ENCODE measurements at regions not wholly inside any gene's neighbourhood (a gene's known extent, or its start where the extent isn't known, plus 50 kb on each side); places are given as distances from the start of the nearest gene placed in this dataset.

DNA sequence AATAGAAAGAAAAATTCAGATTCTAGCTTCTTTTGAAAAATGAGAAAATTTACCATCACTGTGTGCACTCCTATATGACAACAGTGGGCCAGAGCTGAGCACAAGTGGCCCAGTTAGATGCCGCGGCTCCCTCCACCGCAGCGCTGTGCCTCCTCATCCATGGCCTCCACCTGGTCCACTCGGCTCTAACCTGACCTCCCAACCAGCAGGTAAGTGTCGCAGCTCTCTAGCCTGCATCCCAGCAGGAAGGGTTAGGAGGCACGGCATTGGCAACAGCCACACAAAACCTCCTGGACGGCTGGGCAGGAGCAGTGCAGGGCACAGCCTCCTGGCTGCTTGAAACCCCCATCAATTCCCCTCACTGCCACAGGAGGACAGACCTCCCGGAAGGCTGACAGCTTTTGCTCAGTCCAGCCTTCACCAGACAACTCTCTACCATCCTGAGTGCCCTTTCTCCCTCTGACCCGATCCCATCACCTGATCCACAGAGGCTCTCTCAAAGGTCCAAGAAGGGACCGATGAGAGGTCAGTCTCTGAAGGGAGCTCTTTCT, 76.1 kb downstream of the RPL27A start:
- Mint-ChIP-seq H3K4me3 (no peak overlapping the region), H3K36me3 (ENCODE audit: low read depth) (peaks cover 4% of the 10 kb centered on the region), H3K9me3 (no peaks in the 10 kb centered on the region), H3K27me3 (ENCODE audit: low read depth) (no peaks in the 10 kb centered on the region), H3K27ac (ENCODE audit: unreplicated experiment) (no peak overlapping the region), H3K4me1 (peaks cover 19% of the 10 kb centered on the region)
- no peak for DNase-seq (ENCODE audit: low read depth, low spot score)
- TF ChIP-seq, protein P1, sequence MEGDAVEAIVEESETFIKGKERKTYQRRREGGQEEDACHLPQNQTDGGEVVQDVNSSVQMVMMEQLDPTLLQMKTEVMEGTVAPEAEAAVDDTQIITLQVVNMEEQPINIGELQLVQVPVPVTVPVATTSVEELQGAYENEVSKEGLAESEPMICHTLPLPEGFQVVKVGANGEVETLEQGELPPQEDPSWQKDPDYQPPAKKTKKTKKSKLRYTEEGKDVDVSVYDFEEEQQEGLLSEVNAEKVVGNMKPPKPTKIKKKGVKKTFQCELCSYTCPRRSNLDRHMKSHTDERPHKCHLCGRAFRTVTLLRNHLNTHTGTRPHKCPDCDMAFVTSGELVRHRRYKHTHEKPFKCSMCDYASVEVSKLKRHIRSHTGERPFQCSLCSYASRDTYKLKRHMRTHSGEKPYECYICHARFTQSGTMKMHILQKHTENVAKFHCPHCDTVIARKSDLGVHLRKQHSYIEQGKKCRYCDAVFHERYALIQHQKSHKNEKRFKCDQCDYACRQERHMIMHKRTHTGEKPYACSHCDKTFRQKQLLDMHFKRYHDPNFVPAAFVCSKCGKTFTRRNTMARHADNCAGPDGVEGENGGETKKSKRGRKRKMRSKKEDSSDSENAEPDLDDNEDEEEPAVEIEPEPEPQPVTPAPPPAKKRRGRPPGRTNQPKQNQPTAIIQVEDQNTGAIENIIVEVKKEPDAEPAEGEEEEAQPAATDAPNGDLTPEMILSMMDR (conservative IDR thresholded peaks at IDR 0.05): no peak

DNA sequence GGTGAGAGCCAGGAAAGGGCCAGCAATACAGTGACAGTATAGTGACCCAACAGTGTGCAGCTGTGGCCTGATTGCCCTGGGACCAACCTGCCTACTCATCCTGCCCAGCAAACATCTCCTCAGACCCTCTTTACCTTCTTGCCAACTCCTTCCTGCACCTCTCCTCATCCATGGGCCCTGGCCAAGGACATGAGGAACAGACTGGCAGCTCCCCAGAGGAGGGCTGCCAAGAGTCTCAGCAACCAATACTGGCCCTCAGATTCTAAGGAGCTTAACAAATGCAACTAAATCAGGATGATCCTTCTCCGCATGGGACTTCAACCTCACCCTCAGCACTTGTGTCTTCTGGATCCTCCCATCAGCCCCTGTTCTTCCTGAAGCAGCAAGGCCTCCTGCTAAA, 77.0 kb downstream of the RPL27A start:
- H3K27me3 Mint-ChIP-seq (ENCODE audit: low read depth): no peaks in the 10 kb centered on the region
- peaks cover 12% of the 10 kb centered on the region for H3K4me1 Mint-ChIP-seq
- H3K9me3 Mint-ChIP-seq: no peaks in the 10 kb centered on the region

DNA sequence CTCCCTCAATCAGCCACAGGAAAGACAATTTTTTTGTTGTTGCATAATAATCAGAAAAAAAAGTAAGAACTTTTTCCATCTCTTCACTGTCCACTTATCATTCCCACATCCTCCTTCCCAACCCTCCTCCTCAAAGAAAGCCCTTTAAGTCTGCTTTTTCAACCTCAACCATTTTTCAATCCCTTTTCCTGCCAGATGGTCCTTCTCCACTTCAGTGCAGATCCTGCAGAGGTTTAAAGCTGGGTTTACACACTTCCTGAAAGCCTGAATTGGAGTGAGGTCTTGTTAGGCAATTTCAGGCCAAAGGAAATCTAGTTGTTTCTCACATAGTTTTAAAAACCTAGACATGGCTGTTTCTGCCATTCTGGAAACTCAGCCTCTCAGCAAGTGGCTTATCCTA, 78.3 kb downstream of the RPL27A start:
- Mint-ChIP-seq H3K27ac (ENCODE audit: unreplicated experiment) (no peak overlapping the region), H3K9me3 (no peaks in the 10 kb centered on the region), H3K4me3 (no peak overlapping the region), H3K4me1 (peaks cover 18% of the 10 kb centered on the region), H3K36me3 (ENCODE audit: low read depth) (no peaks in the 10 kb centered on the region), H3K27me3 (ENCODE audit: low read depth) (no peaks in the 10 kb centered on the region)
- TF ChIP-seq, protein P1 (conservative IDR thresholded peaks at IDR 0.05): no peak
- no peak for DNase-seq (ENCODE audit: low read depth, low spot score)

More for the DNA sequence above, 77.0 kb downstream of the RPL27A start:
- no peaks in the 10 kb centered on the region for H3K36me3 Mint-ChIP-seq (ENCODE audit: low read depth)
- no peak overlapping the region for H3K4me3 Mint-ChIP-seq
- TF ChIP-seq, protein P1 (conservative IDR thresholded peaks at IDR 0.05): no peak
- DNase-seq (ENCODE audit: low read depth, low spot score): no peak
- no peak overlapping the region for H3K27ac Mint-ChIP-seq (ENCODE audit: unreplicated experiment)

DNA sequence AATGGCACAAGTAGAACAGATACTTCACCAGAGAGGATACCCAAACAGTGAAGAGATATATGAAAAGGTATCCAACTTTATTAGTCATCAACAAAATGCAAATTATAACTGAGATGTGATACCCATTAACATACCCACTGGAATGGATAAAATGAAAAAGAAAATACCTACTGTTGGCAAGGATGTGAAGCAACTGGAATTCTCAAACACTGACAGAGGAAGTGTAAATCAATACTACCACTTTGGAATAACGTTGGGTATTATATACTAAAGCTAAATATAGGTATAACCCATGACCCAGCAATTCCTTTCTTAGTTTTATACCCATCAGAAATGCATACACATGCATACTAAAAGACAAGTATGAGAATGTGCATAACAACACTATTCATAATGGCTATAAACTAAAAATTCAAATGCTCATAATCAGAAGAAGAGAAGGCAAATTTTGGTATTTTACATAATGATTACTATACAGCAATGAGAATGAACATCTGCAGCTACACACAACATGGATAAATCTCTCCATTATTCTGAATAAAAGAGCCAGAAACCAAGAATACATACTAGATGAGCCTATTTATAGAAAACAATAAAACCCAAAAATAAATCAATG, 80.6 kb downstream of the RPL27A start:
- Mint-ChIP-seq H3K36me3 (ENCODE audit: low read depth) (no peaks in the 10 kb centered on the region), H3K4me1 (peaks cover 25% of the 10 kb centered on the region), H3K27ac (ENCODE audit: unreplicated experiment) (no peak overlapping the region), H3K9me3 (no peaks in the 10 kb centered on the region), H3K4me3 (no peak overlapping the region), H3K27me3 (ENCODE audit: low read depth) (no peaks in the 10 kb centered on the region)
- TF ChIP-seq, protein P1 (conservative IDR thresholded peaks at IDR 0.05): no peak
- no peak for DNase-seq (ENCODE audit: low read depth, low spot score)

DNA sequence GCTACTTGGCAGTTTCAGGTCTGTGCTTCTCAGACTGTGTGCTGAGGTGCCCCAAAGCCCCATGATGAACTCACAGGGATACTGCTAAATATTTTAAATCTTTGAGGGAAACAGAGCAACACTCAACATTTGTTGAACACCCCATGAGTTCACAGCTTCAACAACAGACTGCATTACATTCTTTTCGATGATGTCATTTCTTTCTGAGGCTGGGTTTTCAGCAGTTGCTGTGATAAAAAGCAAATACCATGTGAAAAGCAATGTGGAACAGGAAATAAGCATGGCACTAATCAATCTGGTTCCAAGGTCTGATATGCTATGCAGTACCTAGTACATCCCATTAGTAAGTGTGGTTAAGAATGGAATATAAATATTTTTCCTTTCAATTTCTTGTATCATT, 82.7 kb downstream of the RPL27A start:
- Mint-ChIP-seq H3K4me3 (no peak overlapping the region), H3K9me3 (no peaks in the 10 kb centered on the region), H3K27me3 (ENCODE audit: low read depth) (no peaks in the 10 kb centered on the region), H3K27ac (ENCODE audit: unreplicated experiment) (peak overlapping the region; percentile 50), H3K36me3 (ENCODE audit: low read depth) (no peaks in the 10 kb centered on the region), H3K4me1 (peaks cover 23% of the 10 kb centered on the region)
- TF ChIP-seq, protein P1 (conservative IDR thresholded peaks at IDR 0.05): no peak
- DNase-seq (ENCODE audit: low read depth, low spot score): no peak
